OCI-LY7 (cell line): ENCODE measurements at regions not wholly inside any gene's neighbourhood (a gene's known extent, or its start where the extent isn't known, plus 50 kb on each side); places are given as distances from the start of the nearest gene placed in this dataset.
"Not testable (repeated sequence)": the region's sequence is repeated elsewhere in the genome, so short reads cannot be mapped to it uniquely, and the experiment has no call there.

Experiments used
- CTCF ChIP-seq: fragments of 200-600 bp; sonication (generic); conservative IDR thresholded peaks from 2 replicates; pipeline ENCODE4 v1.5.1; 2014; ENCODE audit warnings: mild to moderate bottlenecking, antibody characterized with exemption, low read length, moderate library complexity, mixed read lengths
- EZH2phosphoT487 ChIP-seq: fragments of 200-600 bp; sonication (generic); IDR thresholded peaks from 2 replicates; pipeline ENCODE4 v1.6.1; 2018; ENCODE audit warnings: low read depth, borderline replicate concordance, mild to moderate bottlenecking, mixed run types, antibody characterized with exemption, low read length, moderate library complexity, mixed read lengths

- TF ChIP-seq CTCF, EZH2phosphoT487: not testable (repeated sequence)
Observed at GRCh38 chr2:53507070-53507469, 260.5 kb upstream of the CHAC2 start.
